HG03558 (cell line): ENCODE measurements at regions not wholly inside any gene's neighbourhood (a gene's known extent, or its start where the extent isn't known, plus 50 kb on each side); places are given as distances from the start of the nearest gene placed in this dataset.
"Not testable (repeated sequence)": the region's sequence is repeated elsewhere in the genome, so short reads cannot be mapped to it uniquely, and the experiment has no call there.

Experiments used
- ATAC-seq: cut with Tn5 transposase; IDR thresholded peaks from one replicate; pipeline ENCODE4 v1.9.1; 2021; ENCODE audit warnings: moderate number of reproducible peaks; ENCODE audit not compliant: unreplicated experiment; ENCODE audit errors: extremely low read depth

- ATAC-seq, result no peak
These were observed 57.7 kb downstream of the RAD51AP2 start for GRCh38 chr2:17460371-17461086.

GRCh38 chr2:17455343-17455742 is 62.9 kb downstream of the RAD51AP2 start:
- no peak for ATAC-seq

GRCh38 chr2:17446191-17446590 is 72.0 kb downstream of the RAD51AP2 start:
- ATAC-seq, result not testable (repeated sequence)

GRCh38 chr2:17445744-17446143 is 72.5 kb downstream of the RAD51AP2 start:
- no peak for ATAC-seq

DNA sequence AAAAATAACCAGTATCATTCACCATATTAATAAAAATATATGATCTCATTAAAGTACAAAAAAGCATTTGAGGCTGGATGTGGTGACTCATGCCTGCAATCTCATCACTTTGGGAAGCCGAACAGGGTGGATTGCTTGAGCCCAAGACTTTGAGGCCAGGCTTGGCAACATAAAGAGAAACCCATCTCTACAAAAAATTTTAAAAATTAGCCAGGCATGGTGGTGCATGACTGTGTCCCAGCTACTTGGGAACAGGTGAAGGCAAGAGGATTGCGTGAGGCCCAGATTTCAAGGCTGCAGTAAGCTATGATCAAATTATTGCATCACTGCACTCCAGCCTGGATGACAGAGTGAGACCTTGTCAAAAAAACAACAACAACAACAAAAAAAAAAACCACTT is 75.9 kb downstream of the RAD51AP2 start:
- ATAC-seq, result no peak

DNA sequence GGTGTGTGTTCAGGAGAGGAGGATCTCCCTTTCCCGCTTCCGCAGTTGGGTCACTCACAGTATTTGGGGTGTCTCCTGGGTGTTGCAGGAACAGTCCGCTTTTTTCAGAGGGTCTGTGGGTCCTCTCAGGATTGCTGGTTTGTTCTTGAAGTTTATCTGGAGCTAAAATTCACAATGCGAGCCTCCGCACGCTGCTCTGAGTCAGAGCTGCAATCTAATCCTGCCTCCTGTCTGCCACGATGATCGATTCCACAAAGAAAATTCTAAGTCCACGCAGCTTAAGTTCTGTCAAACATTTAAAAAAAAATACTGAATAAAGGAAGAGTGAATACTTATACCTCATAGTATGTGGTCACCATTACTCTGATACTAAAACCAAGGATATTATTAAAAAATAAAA is 76.5 kb downstream of the RAD51AP2 start:
- ATAC-seq, result no peak

- ATAC-seq, result no peak
These were observed 77.0 kb downstream of the RAD51AP2 start for GRCh38 chr2:17441055-17441771.

DNA sequence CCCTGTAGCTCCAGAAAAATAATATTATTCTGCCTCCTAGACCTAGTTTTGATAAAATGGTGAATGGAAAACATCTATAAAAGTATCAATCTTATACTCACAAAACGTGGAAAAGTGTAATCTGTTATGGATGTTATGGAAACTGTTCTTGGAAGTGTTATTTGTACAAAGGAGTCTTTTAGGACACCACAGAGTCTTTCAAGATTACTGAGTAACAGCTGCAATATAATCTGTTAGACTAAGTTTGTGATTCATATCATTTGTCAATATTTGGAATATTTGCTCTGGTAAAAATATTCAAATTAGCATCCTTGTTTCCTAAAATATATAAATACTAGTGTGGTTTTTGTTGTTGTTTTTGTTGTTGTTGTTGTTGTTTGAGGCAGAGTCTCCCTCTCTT is 87.9 kb downstream of the RAD51AP2 start:
- no peak for ATAC-seq

GRCh38 chr2:17429130-17429529 is 89.1 kb downstream of the RAD51AP2 start:
- ATAC-seq, result no peak

- ATAC-seq, result no peak
These were observed 90.8 kb downstream of the RAD51AP2 start for GRCh38 chr2:17427401-17427800.

DNA sequence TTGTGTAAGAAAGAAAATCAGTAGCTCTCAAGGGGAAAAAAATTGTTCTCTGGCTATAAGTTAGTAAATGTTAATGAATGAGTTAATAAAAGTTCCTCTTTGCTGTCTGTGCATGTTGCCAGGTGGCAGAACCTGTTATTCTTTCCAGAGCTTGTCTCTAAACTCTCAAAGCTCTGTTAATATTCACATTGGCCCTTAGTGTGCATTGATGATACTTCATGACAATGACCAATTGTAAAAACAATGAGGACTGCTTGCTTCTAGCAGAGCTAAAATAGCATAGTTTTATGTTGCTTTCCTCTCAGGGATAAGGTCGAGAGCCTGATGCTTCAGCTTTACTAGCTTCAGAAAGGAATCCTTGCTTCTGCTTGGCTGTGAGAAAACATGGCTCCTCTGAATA is 91.5 kb downstream of the RAD51AP2 start:
- ATAC-seq, result no peak

- no peak for ATAC-seq
These were observed 96.2 kb downstream of the RAD51AP2 start for GRCh38 chr2:17422061-17422460.

GRCh38 chr2:17416884-17417391 is 101.3 kb downstream of the RAD51AP2 start:
- no peak for ATAC-seq

GRCh38 chr2:17413036-17413435 is 105.2 kb downstream of the RAD51AP2 start:
- ATAC-seq, result no peak

- no peak for ATAC-seq
These were observed 117.1 kb downstream of the RAD51AP2 start for GRCh38 chr2:17401096-17401495.

DNA sequence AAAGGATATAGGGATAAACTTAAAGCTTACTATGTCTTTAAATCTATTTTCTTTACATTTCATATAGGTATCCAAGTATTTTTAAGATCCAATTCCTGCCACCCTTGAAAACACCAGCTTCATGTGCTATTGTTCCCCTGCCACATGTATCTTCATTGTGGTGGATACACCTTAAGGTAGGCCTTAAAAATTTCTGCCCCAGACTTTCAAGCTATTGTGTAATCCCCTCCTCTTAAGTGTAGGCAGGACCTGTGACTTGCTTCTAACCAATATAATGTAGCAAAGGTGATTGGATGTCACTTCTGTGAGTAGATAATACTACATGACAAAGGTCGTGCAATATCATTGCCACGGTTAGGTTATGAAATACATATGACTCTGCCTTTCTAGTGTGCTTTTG is 119.5 kb downstream of the RAD51AP2 start:
- no peak for ATAC-seq

DNA sequence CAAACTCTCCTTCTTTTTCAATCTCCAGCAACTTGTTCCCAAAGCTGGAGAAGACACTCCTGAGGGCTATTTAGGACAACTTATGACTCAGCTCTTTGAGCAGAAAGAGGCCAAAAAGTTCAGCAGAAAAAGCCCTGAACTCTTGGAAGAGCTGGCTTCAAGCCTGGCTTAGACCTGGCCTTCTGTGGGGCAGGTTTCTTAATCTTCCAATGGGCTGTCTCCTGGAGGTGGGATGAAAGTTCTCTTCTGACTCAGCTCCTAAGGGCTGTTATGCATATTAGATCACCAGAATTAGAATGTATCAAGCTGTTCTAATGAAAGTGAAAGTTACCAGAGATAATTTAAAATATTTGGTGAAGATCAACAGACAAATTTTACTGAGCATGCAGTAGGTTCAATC is 129.4 kb downstream of the RAD51AP2 start:
- ATAC-seq, result no peak

GRCh38 chr2:17387591-17387990 is 130.6 kb downstream of the RAD51AP2 start:
- ATAC-seq, result no peak

DNA sequence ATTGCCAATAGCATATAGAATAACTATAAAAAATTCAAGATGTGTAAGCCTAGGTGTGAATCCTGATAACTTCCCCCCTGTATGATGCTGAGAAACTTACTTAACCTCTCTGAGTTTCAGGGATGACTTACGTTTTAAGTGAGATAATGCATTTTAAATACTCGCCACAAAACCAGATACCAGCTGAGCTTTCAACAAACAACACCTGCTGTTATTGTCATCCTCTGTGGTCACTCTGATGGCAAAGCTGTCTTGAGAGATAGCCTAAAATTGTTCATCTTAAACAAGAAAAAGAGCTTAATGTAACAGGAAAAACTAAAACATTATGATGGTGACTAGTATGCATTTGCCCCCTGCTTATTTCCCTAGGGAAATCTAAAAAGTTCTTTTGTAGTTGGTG is 131.5 kb downstream of the RAD51AP2 start:
- no peak for ATAC-seq

DNA sequence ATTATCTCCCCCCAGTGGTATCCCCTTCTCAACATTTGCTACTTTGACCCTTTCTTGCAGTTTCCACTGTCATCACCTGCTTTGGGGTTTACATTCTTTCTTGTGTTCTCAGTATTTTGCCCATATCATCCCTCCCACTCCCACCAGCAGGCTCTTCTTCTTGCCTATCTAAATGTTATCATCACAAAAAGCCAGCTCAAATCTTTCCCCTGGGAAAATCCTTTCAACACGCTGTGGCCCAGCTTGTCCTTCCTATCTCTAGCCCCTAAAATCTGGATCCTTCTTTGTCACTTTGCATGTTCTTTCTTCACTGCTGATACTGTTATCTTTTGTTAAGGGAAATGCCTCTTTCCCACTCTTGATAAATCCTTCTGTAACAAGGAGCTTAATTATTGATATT is 138.2 kb downstream of the RAD51AP2 start:
- ATAC-seq, result no peak

DNA sequence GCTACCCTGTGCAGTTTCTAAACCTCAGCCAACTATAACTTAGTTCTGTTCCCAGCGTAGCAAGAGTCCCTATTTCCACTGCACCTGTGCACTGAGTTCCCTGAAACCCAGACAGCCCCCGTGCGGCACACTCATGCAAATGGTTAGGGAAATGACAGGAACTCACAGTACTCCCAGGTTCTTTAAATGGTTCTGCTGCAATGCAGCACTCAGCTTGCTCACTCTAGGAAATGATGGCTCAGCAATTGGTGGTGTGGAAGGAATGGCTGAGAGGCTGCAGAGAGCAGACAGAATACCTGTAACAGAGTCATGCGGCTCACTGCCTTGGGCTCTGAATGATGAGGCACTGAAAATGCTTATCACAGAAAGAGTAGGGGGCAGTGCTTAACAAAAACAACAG is 143.0 kb downstream of the RAD51AP2 start:
- ATAC-seq, result no peak

GRCh38 chr2:17373741-17374140 is 144.5 kb downstream of the RAD51AP2 start:
- ATAC-seq, result no peak
